Esophagus (tissue), 2 donors: ENCODE measurements at regions not wholly inside any gene's neighbourhood (a gene's known extent, or its start where the extent isn't known, plus 50 kb on each side); places are given as distances from the start of the nearest gene placed in this dataset.
"Not testable (repeated sequence)": the region's sequence is repeated elsewhere in the genome, so short reads cannot be mapped to it uniquely, and the experiment has no call there.

ENCODE experiments used
- H3K27ac ChIP-seq, 2 donors: one replicate each; pipeline ENCODE4 v1.5.1; 2013; ENCODE audit warnings: low read depth in 2 of 2, mild to moderate bottlenecking in 2 of 2, inconsistent platforms in 1 of 2, low read length in 1 of 2, moderate library complexity in 1 of 2
- H3K27me3 ChIP-seq, 2 donors: one replicate each; pipeline ENCODE4 v1.6.1; 2013; ENCODE audit warnings: low read length in 2 of 2, control low read depth in 1 of 2, mild to moderate bottlenecking in 1 of 2; ENCODE audit not compliant: insufficient read depth in 2 of 2, control insufficient read depth in 1 of 2
- H3K36me3 ChIP-seq, 2 donors: one replicate each; pipeline ENCODE4 v1.6.1; 2013; ENCODE audit warnings: low read length in 1 of 2; ENCODE audit not compliant: control insufficient read depth in 2 of 2, insufficient read depth in 2 of 2
- H3K4me1 ChIP-seq, 2 donors: one replicate each; pipeline ENCODE4 v1.6.1; 2013; ENCODE audit warnings: low read length in 1 of 2; ENCODE audit not compliant: control insufficient read depth in 2 of 2, insufficient read depth in 2 of 2
- H3K4me3 ChIP-seq, 2 donors: one replicate each; pipeline ENCODE4 v1.5.1; 2013; ENCODE audit warnings: low read length in 2 of 2, mild to moderate bottlenecking in 2 of 2, low read depth in 1 of 2, moderate library complexity in 1 of 2
- H3K9me3 ChIP-seq, 2 donors: one replicate each; pipeline ENCODE4 v1.6.1; 2013; ENCODE audit warnings: mild to moderate bottlenecking in 2 of 2, low read depth in 1 of 2, low read length in 1 of 2, moderate library complexity in 1 of 2; ENCODE audit not compliant: control insufficient read depth in 2 of 2, insufficient read depth in 1 of 2
- WGBS, 2 donors: extraction: QIAGEN DNeasy Blood & Tissue Kit; methylation state at CpG; one replicate each; pipeline ENCODE4 v1.1.7; 2013; 5-methylcytosine and 5-hydroxymethylcytosine counted together
- donor health status: healthy with polysubstance abuse.
- donor health status: Bipolar disorder and iron deficiency.

DNA sequence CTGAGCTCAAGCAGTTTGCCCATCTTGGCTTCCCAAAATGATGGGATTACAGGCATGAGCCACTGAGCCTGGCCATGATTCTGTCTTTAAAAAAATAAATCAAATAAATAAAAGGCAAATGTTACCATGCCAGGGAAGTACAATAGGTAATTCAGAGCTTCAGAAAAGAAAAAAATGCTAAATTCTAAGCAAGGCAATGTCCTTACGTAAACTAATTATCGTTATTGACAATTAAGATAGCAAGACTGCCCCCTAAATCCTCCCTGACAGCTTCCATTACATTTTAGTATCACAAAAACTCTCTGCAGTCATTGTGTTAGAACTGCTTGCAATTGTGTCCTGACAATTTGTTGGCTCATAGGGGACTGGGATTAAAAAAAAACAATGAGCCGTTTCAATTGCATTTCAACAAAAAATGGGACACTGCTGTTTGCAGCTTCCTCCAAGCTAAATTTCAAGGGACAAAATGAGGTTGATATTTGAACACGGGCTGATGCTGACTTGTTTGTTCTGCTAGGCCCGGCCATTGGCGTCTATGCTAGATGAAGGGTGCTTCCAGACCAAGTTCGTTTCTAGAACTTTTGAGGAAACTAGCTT, 88.9 kb downstream of the MOGAT1 start:
- no peaks in the 10 kb centered on the region for H3K9me3 ChIP-seq
- H3K4me3 ChIP-seq, result no peak overlapping the region
- no peak overlapping the region for H3K27ac ChIP-seq
- H3K36me3 ChIP-seq, result no peaks in the 10 kb centered on the region
- no peaks in the 10 kb centered on the region for H3K4me1 ChIP-seq
- H3K27me3 ChIP-seq, result no peaks in the 10 kb centered on the region
- 84 to 89% methylated on average over 7 of the region's 7 CpGs for WGBS, 2 donors

DNA sequence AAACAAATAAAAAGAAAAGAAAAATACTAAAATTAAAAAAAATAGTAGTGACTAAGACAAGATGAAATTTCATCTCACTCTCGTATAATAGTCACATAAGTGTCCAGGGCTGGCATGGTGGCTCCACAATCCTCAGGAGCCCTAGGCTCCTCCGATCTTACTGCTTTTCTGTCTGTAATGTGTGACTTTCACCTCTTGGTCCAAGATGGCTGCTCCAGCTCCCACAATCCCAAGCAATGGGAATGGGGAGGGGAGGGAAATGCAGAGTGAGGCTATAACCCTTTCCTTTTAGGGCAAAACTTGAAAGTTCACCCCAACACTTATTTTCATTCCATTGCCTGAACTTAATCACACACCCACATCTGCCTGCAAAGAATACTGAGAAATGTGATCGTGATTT, 90.4 kb downstream of the MOGAT1 start:
- H3K9me3 ChIP-seq, result no peaks in the 10 kb centered on the region
- WGBS, 2 donors, result 88 to 97% methylated on average over 3 of the region's 3 CpGs
- H3K4me1 ChIP-seq, result no peaks in the 10 kb centered on the region
- H3K27ac ChIP-seq, result no peak overlapping the region
- no peaks in the 10 kb centered on the region for H3K36me3 ChIP-seq
- no peaks in the 10 kb centered on the region for H3K27me3 ChIP-seq
- no peak overlapping the region for H3K4me3 ChIP-seq

DNA sequence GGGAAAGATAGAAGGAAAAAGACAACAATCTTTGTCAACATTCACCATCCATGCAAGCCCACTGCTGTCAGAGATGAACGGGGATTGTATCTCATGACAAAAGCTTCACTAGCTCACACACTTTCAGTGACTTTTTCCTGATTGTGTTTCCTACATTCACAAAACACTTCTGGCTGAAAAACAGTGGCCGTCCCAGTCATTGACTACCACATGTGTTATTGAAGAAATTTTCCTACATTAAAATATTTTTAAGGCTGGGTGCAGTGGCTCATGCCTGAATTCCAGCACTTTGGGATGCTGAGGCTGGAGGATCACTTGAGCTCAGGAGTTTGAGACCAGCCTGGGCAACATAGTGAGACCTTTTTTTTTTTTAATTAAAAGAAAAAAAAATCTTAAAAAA, 90.9 kb downstream of the MOGAT1 start:
- no peaks in the 10 kb centered on the region for H3K27me3 ChIP-seq
- 44 to 61% methylated on average over 2 of the region's 2 CpGs for WGBS, 2 donors
- no peak overlapping the region for H3K27ac ChIP-seq
- no peaks in the 10 kb centered on the region for H3K9me3 ChIP-seq
- no peaks in the 10 kb centered on the region for H3K36me3 ChIP-seq
- no peaks in the 10 kb centered on the region for H3K4me1 ChIP-seq
- no peak overlapping the region for H3K4me3 ChIP-seq

DNA sequence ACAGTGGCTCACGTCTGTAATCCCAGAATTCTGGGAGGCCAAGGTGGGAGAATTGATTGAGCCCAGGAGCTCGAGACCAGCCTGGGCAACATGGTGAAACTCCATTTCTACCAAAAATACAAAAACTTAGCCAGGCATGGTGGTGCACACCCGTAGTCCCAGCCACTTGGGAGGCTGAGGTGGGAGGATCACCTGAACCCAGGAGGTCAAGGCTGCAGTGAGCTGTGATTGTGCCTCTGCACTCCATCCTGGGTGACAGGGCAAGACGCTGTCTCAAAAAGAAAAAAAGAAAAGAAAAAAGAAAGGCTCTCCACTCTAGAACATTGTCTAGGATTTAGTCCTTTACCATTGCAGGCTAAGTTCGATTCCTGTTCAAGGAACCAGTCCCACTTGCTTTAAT, 94.4 kb downstream of the MOGAT1 start:
- not testable (repeated sequence) for H3K4me3 ChIP-seq, H3K9me3 ChIP-seq, H3K4me1 ChIP-seq, H3K36me3 ChIP-seq, H3K27ac ChIP-seq, H3K27me3 ChIP-seq
- 89 to 94% methylated on average over 5 of the region's 5 CpGs for WGBS, 2 donors

DNA sequence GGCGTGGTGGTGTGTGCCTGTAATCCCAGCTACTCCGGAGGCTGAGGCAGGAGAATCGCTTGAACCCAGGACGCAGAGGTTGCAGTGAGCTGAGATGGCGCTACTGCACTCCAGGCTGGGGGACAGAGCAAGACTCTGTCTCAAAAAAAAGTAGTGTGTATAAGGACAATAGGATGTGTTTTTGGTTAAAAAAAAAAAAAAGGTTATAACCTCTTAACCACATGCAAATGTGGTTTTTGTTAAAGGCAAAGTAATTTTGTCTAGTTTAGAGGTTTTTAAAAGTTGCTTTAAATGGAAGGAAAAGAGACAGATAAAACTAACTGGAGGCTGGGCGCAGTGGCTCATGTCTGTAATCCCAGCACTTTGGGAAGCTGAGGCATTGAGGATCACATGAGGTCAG, 92.8 kb upstream of the ACSL3 start:
- WGBS, 2 donors, result 83 to 86% methylated on average over 6 of the region's 6 CpGs
- not testable (repeated sequence) for H3K9me3 ChIP-seq, H3K27ac ChIP-seq, H3K36me3 ChIP-seq, H3K27me3 ChIP-seq, H3K4me1 ChIP-seq, H3K4me3 ChIP-seq

DNA sequence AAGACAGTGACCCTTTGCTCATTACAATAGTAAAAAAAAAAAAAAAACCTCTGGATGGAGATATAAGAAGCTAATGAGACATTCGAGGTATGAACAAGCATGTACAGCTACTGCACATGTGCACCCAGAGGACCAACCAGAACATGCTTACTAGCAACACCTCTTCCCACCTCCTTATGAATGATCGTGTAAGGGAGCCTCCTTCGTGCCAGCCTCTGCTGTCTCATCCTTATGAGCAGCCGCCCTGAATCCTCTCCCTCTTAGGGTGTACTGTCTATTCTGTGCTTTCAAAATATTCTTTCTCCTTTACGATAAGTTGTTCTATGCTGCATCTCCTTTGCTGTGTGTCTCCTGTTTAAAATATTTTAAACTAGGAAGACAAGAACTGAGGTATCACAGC, 91.4 kb upstream of the ACSL3 start:
- Histone ChIP-seq H3K4me3 (no peak overlapping the region), H3K4me1 (no peaks in the 10 kb centered on the region), H3K27me3 (no peaks in the 10 kb centered on the region), H3K27ac (no peak overlapping the region), H3K9me3 (no peaks in the 10 kb centered on the region), H3K36me3 (no peaks in the 10 kb centered on the region)
- 78 to 80% methylated on average over 5 of the region's 5 CpGs for WGBS, 2 donors

DNA sequence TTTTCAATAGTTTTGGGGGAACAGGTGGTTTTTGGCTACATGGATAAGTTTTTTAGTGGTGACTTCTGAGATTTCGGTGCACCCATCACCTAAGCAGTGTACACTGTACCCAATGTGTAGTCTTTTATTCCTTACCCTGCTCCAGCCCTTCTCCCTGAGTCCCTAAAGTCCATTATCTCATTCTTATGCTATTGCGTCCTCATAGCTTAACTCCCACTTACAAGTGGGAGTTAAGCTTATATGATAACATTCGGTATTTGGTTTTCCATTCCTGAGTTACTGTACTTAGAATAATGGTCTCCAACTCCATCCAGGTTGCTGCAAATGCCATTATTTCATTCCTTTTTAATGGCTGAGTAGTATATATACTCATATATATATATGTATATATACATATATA, 90.9 kb upstream of the ACSL3 start:
- Histone ChIP-seq H3K9me3 (no peaks in the 10 kb centered on the region), H3K36me3 (no peaks in the 10 kb centered on the region), H3K27ac (no peak overlapping the region), H3K4me1 (no peaks in the 10 kb centered on the region), H3K27me3 (no peaks in the 10 kb centered on the region), H3K4me3 (no peak overlapping the region)
- 88 to 90% methylated on average over 3 of the region's 3 CpGs for WGBS, 2 donors

DNA sequence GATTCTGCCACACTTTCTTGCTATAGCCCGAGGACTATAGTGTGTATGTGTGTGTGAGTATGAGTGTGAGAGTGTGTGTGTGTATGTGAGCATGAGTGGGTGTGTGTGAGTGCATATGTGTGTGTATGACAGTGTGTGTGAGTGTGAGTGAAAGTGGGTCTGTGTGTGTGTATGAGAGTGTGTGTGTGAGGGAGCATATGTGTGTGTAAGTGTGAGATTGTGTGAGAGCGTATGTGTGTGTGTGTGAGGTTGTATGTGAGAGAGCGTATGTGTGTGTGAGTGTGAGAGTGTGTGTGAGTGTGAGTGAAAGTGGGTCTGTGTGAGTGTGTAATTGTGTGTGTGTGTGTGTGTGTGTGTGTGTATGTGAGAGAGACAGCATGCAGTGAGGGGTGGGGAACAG, 89.0 kb upstream of the ACSL3 start:
- WGBS, 2 donors, result 94 to 96% methylated on average over 3 of the region's 3 CpGs
- no peaks in the 10 kb centered on the region for H3K36me3 ChIP-seq
- no peaks in the 10 kb centered on the region for H3K27me3 ChIP-seq
- no peak overlapping the region for H3K4me3 ChIP-seq
- no peaks in the 10 kb centered on the region for H3K9me3 ChIP-seq
- H3K4me1 ChIP-seq, result no peaks in the 10 kb centered on the region
- H3K27ac ChIP-seq, result no peak overlapping the region

DNA sequence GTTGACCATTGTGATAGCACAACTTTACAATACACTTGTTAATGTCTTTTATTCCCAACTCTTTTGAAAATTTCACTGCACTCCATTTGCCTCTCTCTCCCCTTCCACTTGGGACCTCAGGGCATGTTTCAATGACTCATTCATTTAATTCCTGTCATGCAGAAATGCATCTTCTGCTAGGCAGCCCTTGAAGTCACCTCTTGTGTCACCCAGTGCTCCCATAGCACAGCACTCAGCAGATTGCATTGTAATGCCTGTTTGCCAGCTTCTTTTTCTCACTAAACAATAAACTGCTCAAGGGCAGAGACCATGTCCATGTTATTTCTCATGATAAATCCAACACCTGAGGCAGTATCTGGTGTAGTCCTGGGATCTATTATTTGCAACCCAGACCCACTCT, 85.9 kb upstream of the ACSL3 start:
- no peak overlapping the region for H3K27ac ChIP-seq

DNA sequence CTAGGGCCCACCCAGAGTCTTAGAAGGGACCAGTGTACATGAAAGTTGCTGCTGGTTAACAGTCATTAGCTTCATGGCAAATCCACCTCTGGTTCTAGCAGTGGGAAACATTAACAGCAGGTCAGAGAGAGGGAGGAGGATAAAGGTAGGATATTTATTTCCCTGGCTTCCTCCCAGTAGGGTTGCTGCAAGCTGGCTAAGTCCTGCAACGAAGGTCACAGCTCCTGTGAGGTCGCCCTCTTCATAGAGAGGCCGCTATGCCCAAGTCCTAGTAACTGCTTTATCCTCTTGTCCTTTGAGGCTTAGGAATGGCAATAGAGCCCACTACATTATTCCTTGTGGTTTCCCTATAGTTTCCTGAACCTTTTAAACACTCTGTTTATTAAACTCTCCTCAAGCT, 84.0 kb upstream of the ACSL3 start:
- no peak overlapping the region for H3K27ac ChIP-seq
- no peaks in the 10 kb centered on the region for H3K9me3 ChIP-seq
- no peaks in the 10 kb centered on the region for H3K27me3 ChIP-seq
- H3K36me3 ChIP-seq, result no peaks in the 10 kb centered on the region
- H3K4me3 ChIP-seq, result no peak overlapping the region
- H3K4me1 ChIP-seq, result no peaks in the 10 kb centered on the region
- WGBS, 2 donors, result 59 to 81% methylated on average over 3 of the region's 3 CpGs

More for the DNA sequence above, 85.9 kb upstream of the ACSL3 start:
- Histone ChIP-seq H3K9me3 (no peaks in the 10 kb centered on the region), H3K27me3 (no peaks in the 10 kb centered on the region), H3K36me3 (no peaks in the 10 kb centered on the region), H3K4me1 (no peaks in the 10 kb centered on the region), H3K4me3 (no peak overlapping the region)
